ENCODE measurements at regions not wholly inside any gene's neighbourhood (a gene's known extent, or its start where the extent isn't known, plus 50 kb on each side); places are given as distances from the start of the nearest gene placed in this dataset.

DNA sequence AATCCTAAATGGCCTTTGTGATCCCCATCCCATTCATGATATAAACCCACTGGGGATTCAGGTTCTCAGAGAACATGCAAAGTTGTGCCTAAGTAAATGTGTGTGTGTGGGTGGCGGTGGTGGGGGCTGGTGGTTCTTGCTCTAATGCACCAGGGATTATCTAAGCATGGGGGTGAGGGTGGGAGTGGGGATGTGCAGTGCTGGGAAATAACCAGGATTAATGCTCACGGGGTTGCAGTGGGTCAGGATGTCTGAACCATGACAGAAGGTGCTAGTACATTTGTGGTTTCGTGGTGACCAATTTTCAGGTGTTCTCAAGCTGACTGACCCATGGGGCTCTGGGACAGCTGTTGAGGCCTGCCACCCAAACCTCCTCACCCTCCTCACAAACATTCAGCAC lies 101.0 kb downstream of the ZNF608 start:
- no peak for DNase-seq (ENCODE audit: low spot score)

DNA sequence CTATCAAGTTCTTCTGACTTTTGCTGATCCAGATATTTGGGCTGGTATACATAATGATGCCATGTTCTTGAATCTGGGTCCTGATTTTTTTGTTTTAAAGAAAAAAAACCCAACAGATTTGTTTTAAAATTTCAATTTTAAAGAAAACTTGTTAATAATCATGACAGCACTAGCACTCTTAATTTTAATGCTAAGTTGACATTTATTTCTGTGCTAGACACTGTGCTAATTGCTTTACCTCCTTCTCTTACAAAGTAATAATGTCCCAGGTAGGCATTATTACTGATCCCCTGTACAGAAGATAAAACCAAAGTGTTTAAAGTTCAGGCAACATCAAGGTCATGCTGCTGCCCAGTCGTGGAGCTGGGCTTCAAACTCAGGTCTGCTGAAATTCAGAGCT lies 101.9 kb downstream of the ZNF608 start:
- no peak for DNase-seq (ENCODE audit: low spot score)

DNA sequence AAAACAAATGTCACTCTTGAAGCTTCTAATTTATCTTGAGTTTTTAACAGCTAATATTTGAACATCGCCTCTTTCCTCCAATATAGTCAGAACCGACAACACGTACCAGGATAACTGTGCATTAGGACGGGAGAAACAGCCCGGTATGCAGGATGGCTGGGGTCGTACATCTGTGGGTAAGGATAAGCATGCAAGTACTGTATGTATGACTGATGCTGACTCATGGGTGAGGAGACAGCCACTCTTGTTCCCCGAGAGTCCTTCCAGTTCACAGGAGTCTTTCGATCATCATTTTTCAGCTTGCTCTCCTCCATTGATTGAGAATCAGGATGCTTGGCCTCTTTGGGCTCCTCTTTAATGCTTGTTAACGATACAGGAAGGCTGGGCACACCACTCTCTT lies 102.3 kb downstream of the ZNF608 start:
- no peak for DNase-seq (ENCODE audit: low spot score)

DNA sequence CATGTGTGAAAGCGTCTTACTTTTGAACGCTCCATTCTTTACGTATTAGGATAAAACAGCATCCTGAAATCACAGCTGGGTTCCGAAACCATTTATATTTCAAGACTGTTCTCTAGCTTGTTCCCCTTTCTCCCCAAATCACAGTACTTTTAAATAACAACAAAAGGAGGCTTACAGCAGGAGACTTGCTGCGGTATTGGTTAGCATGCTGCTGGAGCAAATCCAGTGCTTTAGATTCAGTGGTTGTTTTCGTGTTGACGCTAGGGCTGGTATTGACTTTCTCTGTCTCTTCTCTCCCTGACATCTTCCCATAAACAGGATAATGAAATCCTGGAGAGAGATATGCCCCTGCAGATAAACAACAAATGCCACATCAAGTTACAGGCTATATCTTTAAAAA lies 103.1 kb downstream of the ZNF608 start:
- no peak for DNase-seq (ENCODE audit: low spot score)

DNA sequence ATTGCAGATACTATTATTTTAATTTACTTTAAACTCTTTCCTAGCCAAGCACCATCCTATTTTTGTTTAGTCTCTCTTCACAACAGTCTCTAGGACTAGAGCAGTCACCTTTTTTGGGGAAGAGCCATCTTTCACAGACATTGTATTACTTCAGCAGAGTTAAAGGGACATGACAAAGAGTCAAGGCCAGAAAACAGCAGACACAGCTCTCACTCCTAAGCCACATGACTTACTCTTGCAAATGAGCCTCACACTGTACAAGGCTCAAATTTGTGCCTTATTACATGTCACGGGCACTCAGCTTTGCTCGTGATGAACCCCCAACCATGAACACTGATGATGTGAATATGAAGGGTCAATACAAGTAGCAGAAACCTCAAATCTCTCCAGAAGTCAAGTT lies 104.3 kb downstream of the ZNF608 start:
- DNase-seq (ENCODE audit: low spot score): no peak

DNA sequence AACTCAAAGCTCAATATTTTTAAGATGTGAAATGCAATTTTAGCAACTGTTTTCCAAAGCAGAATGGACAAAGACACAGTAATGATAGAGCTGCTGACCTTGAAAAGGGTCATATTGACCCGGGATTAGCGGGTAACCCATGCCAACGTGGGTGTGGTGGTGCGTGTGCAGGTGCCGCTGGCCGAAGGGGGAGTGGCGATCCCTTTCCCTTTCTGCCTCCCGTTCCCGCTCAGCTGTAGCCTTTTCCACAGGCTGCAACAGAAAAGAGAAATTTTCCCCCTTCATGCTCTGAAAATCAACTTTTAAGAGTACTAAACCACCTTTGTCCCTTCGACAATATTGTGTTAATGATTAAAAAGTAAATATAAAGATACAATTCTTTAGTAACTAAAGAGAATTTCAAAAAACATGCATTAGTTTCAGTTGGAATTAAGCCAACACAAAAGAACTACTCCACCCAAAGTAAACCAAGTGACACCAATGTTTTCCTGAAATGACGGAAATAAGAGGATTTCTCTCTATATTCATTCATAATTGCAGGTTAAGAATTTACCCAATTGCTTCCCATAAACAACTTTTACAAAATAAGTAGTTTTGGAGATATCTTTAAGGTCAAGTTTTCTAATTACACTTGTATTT lies 105.2 kb downstream of the ZNF608 start:
- no peak for DNase-seq (ENCODE audit: low spot score)

DNA sequence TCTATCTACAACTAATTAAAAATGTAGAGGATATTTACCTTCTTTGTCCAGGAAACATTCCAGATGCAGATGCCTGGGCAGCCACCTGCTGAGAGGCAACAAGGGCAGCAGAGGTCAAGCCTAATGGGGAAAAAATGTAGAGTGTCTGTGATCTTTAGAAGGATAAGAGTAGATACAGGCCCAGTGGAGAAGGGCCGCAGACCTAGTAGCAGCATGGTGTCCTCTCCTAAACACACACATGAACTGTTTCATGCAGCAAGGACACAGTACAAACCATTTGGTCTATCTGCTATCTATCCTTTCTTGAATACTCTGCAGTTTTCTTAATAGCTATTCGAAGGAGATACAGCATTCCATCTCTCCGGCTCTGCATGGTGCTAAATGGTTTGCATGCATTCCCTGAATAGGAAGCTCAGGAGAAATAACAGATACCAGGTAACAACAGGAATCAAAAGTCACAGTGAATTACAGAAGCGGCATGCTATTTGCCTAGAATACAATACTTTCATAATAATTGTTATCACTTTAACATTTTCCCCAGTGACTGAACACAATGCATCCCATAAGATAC lies 107.3 kb downstream of the ZNF608 start:
- DNase-seq (ENCODE audit: low spot score): no peak

DNA sequence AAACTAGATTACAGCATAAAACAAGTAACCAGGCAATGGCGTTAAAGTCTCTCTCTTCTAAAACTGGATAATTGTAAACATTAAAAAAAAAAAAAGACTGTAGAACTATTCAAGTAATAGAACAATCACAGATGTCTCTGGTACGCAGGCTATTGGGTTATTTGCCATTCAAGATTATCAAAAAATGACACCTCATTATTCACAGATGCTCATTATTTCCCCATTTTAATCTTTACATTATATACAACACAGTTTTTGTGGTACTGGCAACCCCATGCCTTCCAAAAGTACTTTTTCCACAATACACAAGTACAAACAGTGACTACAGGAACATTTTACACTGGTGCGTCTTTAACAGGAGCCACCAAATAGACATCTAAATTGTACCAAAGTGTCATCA lies 109.4 kb downstream of the ZNF608 start:
- DNase-seq (ENCODE audit: low spot score): no peak

DNA sequence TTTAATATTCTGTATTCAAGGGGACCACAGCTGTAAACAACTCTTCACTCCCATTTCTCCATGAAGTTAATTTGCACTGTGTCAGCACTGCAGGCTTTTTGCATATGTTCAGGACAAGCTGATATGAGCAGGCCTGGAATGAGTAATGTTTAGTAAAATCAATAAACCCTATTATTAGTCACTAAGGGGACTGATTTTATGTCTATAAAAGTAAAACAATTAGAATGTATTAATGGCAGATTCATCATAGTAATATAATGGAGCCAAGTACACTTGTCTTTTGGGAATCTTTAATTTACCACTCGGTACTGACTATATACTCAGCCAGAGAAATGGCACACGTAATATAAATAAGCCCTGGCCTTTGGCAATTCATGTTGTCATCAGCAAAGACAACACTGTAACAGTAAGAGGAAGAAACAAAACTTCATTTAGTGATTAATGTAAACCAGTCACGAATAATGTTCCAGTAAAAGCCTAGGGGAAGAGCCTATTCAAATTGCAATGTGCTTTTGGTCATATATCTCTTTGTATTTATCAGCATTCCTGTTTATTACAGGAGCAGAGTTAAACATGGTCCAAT lies 111.6 kb downstream of the ZNF608 start:
- DNase-seq (ENCODE audit: low spot score): no peak

DNA sequence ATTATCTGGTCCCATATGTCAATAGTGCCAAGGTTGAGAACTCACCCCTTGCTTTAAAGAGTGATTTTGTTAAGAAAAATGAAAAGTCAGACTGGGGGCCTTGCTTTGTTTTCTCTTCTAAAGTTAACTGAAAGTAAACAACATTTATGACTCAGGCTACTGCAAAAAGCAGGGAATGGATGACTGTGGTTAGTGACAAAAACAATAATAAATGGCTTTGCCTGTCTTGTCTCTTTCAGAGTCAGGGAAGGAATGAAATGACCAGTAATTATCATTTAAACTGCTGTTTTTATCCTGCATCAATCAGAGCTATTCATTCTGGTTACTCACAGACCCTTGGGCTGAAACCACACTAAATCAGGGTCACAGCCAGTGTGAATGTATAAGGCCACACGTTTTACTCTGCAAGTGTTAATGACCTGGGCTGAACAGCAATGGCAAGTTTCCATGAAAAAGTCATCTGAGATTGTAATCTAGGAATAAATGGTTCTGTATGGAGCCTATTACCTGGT lies 112.2 kb downstream of the ZNF608 start:
- no peak for DNase-seq (ENCODE audit: low spot score)

DNA sequence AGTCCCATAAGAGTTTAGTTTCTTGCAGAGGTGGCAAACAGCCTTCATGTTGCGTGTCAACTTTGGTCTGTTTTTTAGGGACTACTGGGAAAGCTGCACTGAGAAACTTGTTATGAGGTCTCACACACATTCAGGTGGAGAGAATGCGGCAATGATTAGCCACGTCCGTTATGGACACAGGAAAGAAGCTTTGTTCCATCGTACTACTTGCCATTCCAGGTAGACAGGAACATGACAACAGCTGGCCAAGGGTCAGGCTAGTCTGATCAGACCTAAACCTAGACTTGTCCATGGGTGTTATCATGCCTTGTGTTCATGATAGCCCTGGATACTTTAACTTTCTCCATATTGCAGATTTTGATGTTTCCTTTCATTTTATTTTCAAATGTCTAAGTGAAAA lies 113.2 kb downstream of the ZNF608 start:
- DNase-seq (ENCODE audit: low spot score): no peak

DNA sequence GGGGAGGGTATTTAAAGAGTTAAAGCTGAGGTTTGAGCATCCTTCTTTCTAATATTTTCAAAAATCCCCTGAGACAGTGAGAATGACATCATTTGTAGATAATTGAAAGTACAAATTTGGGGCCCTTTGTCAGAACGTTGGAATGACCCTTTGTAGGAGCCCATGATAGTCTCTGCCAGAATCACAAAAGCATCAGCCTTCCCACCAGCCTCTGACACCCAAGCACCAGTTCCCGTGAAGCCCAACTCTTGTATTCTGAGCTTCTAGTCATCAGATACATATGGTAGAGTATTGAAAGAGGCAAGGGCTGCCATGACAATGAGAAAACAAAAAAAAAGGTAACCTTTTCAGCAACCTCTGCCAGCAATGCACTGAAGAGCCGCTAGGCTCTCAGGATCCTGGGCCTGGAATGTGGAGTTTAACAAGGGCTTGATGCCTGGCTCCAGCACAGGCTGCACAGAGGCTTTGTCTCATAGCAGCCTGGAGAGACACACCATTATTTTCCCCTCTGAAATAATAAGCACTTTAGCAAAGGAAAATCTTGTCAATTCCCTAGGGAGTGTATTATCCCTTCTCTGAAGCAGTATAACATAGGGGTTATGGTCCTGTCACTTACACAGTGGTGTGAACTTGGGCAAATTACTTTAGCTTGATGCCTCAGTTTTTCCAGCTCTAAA lies 114.4 kb downstream of the ZNF608 start:
- no peak for DNase-seq (ENCODE audit: low spot score)

DNA sequence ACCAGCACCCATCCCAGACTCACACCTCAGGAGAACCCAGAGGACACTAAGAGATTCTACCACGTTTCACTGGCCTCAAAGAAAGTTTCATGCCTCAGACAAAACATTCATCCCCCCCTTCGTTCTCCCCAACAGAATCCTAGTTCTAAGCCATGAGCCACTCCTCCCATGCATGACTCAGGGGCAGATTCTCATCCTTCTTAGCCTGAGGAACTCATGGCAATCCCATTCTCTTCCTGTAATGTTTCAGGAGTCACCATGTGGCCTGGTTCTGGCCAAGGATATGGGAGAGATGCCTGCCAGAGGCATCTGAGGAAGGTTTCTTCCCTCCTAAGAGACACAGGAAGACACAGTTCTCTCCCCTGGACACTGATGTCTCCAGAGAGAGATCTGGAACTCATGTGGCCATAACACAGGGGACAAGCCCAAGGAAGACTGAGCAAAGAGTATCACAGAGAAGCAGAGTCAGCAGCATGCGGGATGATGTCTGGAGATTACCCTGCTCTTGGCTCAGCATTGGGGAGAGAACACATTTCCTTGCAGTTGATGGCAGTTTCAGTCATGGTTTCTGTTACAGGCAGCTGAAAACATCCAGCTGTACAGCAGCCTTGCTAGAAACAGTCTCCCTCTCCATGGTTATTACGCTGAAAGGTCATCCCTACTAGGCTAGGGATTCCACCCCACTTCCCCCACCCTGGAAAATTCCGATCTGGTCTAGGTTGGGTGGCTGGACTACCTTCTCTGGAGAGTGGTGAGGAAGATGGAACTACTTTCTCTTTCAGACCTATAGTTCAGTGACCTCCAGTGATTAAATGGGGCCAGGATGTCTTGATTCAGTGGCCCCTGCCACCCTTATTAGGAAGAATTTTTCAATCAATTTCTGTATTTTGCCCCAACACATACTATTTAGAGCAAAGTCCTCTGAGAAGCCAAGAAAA lies 115.4 kb downstream of the ZNF608 start:
- DNase-seq (ENCODE audit: low spot score): no peak

DNA sequence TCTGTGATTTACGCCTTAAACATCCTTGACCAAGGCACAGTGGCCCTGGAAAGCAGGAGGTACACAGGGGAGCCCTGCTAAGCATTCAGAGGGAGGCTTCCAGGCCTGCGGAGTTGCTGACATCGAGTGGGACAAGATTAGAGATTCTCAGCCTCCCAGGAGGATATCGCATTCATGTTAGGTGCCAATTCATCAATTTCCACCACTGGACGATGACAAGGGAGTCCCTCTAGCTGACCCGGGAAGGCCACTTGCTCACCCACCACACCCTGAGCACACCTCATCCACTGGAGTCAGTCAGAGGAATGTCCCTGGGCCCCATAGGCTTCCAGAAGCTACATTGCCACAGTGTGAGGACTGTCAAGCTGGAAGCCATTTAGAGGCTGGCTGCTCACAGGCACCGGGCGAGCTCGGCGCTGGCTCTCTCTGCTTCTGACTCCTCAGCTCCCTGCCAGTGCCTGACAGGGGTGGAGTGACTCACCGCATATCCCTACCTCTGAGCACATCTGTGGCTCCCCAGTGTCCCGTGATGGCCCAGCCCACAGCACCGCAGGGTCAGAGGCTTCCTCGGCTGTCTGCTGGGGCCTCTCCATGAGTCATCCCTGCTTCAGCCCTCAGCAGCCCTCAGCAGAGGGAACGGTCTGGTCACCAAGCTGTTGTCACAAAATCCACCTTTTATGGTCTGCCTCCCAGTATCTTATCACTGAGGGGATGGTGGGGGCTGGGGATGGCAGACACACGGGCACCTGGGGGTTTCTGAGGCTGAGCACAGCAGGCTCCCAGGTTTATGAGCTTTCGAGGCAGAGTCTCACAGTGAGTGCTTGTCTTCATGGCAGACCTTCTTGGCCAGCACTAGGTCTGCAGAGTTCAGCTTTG lies 117.5 kb downstream of the ZNF608 start:
- peak; percentile 46 for DNase-seq (ENCODE audit: low spot score)

DNA sequence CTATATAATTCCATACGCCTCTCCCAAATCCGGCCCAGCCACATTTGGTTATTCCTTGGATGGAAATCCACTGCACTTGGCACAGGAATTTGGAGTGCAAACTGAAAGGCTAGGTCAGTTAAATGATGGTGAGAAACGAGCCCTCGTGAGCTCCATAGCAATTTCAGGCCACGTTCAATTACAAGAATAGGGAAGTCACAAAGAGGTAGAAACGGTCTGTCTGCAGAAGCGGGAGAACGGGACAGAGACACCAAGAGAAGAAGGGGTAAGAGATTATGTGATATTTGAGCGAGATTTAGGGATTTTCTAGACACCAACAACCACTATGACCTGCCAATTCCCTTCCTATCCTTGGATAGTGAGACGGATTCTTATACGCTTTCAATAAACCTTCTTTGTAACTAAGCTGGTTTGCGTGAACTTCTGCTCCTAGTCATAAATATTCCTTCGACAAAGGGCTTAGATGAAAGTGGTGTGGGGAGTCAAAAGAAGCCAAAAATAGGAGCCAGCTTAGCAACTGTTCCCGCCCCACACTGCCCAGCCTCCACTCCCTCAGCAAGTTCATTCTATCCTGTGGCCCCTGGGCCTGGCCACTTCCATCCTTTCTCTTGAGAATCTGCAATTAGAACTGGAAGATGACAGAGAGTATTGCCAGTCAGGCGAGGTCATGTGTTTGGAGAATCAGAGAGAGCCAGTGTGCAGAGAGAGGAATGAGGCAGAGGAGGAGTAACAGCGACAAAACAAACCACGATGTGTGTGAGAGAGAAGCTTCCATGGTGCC lies 118.4 kb downstream of the ZNF608 start:
- DNase-seq (ENCODE audit: low spot score): no peak

DNA sequence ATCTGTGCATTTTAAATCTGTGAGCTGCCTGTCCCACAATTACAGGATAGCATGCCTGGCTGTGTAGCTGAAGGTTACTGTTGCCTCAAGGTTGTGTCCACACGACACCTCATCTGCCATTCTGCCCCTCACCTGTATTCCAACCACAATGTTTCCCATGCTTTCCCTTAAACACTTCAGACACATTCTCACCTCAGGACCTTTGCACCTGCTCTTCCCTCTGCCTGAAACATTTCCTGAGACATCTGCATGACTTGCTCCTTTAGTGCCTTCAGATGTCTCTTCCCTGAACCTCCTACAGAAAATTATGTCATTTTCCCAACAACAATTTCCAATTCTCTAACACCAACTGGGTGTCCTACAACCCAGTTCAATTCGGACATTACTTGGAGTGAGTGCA lies 120.4 kb downstream of the ZNF608 start:
- DNase-seq (ENCODE audit: low spot score): no peak

DNA sequence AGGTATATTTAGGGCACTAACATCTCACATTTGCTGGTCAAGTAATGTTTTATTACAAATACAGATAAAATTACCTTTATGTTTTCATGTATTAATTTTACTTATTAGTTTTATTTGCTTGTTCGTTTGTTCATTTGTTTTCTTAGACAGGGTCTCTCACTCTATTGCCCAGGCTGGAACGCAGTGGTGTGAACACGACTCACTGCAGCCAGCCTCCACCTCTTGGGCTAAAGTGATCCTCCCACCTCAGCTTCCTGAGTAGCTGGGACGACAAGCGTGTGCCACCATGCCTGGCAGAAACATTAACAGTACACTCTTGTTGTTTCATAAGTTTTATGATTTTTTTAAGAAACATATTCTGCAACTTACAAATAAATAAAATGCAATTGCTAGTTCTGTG lies 123.2 kb downstream of the ZNF608 start:
- DNase-seq (ENCODE audit: low spot score): no peak

DNA sequence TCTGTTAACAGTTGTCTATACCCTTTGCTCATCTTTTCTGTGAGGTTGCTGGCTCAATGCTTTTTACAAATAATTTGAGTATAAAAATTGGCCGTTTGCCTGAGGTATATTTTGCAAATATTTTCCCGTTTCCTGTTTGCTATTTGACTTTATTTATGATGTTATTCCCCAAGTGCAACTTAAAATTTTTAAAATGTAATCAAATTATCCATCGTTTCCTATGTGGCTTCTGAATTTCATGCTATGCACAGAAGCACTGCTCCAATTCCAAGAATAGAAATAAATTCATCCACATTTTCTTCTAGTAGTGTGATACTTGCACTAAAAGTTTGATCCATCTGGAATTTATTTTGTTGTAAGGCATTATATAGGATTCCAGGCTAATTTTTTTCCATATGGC lies 123.6 kb downstream of the ZNF608 start:
- DNase-seq (ENCODE audit: low spot score): no peak

DNA sequence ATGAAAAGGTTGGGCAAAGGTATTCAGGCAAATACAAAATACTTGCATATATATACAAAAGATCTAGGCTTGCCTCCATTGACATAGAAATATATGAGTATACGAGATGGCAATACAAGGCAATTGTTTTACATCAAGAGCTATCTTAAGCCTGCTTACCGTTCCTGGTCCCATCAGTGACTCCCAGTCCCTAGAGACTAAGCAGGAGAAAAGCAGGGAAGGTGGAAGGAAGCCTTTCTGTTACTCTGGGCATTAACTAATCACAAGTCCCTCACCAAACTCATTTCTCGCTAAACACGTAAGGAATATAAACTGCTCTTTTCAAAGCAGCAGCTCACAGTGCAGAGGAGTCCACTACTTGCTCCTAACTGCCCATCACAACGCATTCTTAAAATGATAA lies 125.2 kb downstream of the ZNF608 start:
- no peak for DNase-seq (ENCODE audit: low spot score)

DNA sequence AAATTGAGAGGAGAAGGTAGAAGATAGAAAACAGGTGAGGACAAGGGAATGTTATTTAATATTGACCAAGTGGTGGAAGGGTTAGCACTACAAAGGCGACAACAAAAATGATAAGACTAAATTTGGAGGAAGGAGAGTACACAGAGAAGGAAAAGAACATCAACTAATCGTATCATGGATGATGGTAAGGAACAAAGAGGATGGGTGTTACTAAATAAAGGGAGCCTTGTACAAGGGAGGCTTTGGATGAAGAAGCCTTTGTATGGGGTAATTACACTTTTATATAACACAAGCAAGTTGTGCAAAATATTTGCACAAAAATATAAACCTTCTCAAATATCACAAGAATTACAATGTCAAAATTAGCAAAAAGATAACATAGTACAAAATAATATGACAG lies 125.7 kb downstream of the ZNF608 start:
- no peak for DNase-seq (ENCODE audit: low spot score)
